Umbilical cord (tissue), 1 donor: ENCODE measurements at regions not wholly inside any gene's neighbourhood (a gene's known extent, or its start where the extent isn't known, plus 50 kb on each side); places are given as distances from the start of the nearest gene placed in this dataset.

Experiments
- DNase-seq: peaks from one replicate; pipeline ENCODE4 v3.0.0-alpha.2; 2015; ENCODE audit warnings: low spot score

GRCh38 chr11:79807506-79807905 lies 366.7 kb upstream of the TENM4 start:
- DNase-seq: no peak

DNA sequence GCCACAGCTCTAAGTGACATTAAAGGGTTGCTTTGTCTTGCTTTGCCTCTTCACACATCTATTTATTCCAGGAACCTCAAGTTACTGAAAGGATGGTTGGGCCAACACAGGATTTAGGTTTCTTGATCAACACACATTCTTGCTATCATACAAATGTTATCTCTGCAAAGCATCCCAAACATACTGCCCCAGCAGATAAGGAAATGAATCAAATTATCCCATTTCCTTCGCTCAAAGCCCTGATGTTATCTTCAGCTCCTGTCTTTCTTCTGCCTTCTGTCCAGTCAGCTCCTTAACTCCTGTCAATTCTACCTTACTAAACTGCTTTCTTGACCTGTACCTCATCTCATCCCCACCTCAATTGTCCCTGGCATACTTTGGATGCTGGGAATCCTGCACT lies 355.9 kb upstream of the TENM4 start:
- no peak for DNase-seq

GRCh38 chr11:79794484-79795393 lies 353.9 kb upstream of the TENM4 start:
- DNase-seq: peak; percentile 7

- no peak for DNase-seq
These were observed 353.2 kb upstream of the TENM4 start for GRCh38 chr11:79794057-79794456.

- no peak for DNase-seq
These were observed 346.1 kb upstream of the TENM4 start for GRCh38 chr11:79786961-79787360.

- no peak for DNase-seq
These were observed 343.0 kb upstream of the TENM4 start for GRCh38 chr11:79783833-79784232.

- no peak for DNase-seq
These were observed 327.5 kb upstream of the TENM4 start for GRCh38 chr11:79768343-79768742.

GRCh38 chr11:79762279-79762921 lies 321.6 kb upstream of the TENM4 start:
- peak; percentile 44 for DNase-seq

GRCh38 chr11:79758325-79758724 lies 317.5 kb upstream of the TENM4 start:
- DNase-seq: no peak

DNA sequence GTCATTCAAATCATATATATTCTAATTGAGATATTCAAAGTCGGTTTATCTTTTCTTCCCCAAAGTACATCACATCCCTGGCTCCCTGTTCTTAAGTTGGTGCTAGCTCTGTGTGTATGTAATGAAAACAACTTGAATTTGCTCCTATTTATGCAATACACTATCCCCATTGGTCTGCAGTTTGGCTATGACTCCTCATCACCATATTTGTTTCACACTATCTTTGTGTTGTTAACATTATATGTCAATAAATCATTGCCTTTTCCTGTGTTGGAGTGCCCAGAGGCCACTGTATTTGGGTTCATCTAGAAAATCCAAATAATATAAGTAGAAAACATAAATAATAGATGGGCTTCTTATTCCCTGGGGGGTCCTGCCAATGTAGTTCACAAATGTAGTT lies 306.6 kb upstream of the TENM4 start:
- no peak for DNase-seq

GRCh38 chr11:79744941-79745340 lies 304.1 kb upstream of the TENM4 start:
- no peak for DNase-seq

DNA sequence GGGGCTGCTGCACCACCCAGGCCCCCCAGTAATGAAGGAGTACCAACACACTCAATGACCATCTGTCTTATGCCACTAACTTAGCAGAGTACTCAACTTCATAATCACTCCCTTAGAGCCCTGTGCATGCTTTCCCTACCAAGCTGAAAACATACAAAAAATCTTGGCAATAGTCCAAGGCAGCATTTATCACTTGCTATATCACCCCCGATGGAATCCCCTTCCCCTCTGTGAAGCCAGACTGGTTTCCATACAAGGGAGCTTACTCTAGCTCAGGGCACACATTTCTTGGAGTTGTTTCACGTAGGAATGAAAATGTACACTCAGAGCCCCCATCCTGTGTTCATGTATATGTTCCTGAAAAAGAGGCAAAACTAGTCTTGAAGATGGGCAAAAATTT lies 301.3 kb upstream of the TENM4 start:
- DNase-seq: peak; percentile 40

GRCh38 chr11:79739591-79739990 lies 298.8 kb upstream of the TENM4 start:
- no peak for DNase-seq

- DNase-seq: no peak
These were observed 286.4 kb upstream of the TENM4 start for GRCh38 chr11:79727221-79727620.

DNA sequence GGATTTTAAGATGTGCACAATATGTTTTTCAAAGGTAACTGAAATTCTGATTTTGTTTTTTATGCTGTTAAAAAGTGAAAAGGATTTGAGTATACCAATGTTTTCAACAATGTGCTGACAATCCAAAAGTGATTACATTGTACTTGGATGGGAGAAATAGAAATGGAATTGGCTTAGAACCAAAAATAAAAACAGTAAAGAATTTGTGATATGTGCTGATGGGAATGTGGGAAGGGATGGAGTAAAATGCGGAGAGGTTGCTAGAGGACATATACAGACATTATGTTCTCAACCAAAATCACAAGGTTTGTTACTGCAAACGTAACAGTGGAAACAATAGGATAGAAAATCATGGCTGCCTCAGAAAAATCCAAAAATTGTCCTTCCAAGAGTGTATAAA lies 279.3 kb upstream of the TENM4 start:
- peak; percentile 9 for DNase-seq

DNA sequence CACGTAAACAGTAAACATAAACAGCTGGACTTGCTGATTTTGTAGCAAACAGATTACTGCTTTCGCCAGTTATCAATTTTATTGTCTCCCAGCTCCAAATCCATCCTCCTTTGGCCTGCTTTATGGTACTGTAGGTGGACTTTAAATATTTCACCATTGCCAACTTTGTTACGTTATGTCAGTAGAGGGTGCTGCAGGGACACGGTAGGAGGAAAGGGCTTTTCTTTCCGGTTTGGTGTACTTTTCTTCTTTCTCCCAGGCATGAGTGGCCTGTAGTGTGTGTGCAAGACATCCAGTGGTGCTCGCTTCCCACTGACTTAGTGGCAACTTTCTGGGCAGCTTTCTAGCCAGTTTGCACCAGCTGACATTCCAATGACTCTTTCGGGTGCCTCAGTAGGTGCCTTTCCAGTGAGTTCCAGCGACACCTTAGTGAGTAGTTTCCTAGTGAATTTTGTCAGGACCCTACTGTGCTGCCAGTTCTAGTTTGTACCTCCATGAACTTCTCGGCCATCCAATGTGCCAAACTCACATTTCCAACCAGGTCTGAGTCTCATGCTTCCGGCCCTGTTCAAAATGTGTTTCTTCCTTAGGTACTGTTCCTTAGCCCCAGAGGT lies 267.6 kb upstream of the TENM4 start:
- DNase-seq: no peak

GRCh38 chr11:79705648-79706047 lies 264.8 kb upstream of the TENM4 start:
- no peak for DNase-seq

DNA sequence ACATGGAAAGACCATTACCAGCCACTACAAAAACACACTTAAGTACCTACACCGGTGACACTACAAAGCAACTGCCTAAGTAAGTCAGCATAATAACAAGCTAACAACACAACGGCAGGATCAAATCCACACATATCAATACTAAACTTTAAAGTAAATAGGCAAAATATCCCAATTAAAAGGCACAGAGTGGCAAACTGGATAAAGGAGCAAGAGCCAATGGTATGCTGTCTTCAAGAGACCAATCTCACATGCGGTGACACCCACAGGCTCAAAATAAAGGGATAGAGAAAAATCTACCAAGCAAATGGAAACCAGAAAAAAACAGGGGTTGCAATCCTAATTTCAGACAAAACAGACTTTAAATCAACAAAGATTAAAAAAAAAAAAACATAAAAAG lies 261.5 kb upstream of the TENM4 start:
- no peak for DNase-seq

- no peak for DNase-seq
These were observed 258.4 kb upstream of the TENM4 start for GRCh38 chr11:79699246-79699645.

DNA sequence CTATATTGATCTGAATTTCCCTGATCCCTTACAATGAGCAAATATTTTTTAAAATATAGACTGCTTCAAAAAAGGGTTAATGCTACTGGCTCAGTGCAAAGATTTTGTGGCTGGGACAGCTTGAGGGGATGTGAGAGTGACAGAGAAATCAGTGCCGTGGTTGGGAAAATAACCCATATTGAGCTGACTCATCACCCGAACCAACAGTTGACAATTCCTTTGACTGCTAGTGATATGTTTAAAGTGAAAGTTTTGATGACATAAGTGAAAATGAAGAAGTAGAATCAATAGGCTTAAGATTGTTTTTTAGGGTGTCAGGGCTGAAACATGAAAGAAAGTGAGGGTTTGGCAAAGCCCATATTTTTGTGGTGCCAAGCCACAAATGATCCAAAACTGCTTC lies 257.1 kb upstream of the TENM4 start:
- no peak for DNase-seq

GRCh38 chr11:79694368-79694767 lies 253.5 kb upstream of the TENM4 start:
- no peak for DNase-seq

DNA sequence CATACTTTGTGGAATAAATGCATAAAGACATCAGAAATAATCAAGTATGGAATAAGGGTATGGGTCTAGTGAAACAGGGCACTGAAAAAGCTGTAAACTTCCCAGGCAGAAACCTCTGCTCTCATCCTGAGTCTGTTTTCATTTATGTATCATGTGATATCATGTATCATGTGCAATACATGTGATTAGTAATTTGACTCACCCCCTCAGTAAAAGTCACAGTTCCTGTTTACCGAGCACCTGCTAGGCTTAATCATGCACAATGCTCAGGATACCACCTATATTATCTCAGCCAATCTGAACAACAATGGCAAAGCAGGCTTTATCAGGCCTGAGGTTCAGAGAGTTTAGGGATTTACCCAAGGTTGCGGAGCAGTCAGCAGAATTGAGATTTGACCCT lies 250.6 kb upstream of the TENM4 start:
- DNase-seq: no peak
